ENCODE measurements at regions not wholly inside any gene's neighbourhood (a gene's known extent, or its start where the extent isn't known, plus 50 kb on each side); places are given as distances from the start of the nearest gene placed in this dataset.

DNA sequence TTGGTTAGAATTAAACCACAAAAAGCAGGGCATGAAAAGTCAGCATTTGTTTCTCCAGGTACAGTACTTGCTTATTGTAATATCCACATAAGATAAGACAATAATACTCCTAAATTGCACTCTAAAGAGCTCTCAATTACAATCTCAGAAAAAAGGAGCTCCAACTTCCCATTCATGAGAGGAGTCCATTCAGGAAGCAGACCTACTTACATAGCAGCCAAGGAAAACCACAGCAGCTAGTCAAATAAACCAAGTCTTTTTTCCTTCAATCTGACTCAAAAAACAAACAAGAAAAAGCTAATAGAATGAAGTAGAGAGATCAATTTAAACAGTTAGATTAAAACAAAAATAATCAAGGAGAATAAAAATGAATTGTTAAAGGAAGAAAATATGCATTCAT lies 885.2 kb upstream of the SLITRK6 start:
- no peak for DNase-seq (ENCODE audit: insufficient read length)
- no peak for FAIRE-seq
- TF ChIP-seq POLR2A (IDR thresholded peaks at IDR 0.05; ENCODE audit: low read depth, low read length) (no peak), TAF1 (IDR thresholded peaks at IDR 0.05; ENCODE audit: borderline replicate concordance, low read depth, low read length) (no peak), POLR2AphosphoS5 (IDR thresholded peaks at IDR 0.05; ENCODE audit: low read depth, low read length) (no peak)

DNA sequence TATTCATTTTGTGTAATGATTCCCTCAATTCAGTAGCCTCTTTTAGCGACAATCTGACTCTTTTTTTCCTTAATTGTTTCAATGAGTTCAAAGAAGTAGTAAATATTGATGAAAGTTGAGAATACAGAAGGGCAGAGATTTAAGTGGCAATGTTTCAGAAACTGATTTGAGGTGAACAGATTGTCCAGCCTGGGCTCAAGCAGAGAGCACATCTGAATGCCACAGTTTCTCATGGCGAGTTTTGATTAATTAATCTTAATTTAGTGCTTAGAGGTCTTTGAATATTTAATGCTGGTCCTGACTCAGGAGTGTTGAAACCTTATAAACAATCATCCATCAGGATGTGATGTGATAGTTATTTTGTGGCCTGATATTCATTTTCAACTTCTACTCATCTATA lies 890.7 kb upstream of the SLITRK6 start:
- TF ChIP-seq TAF1 (IDR thresholded peaks at IDR 0.05; ENCODE audit: borderline replicate concordance, low read depth, low read length) (no peak), POLR2AphosphoS5 (IDR thresholded peaks at IDR 0.05; ENCODE audit: low read depth, low read length) (no peak), POLR2A (IDR thresholded peaks at IDR 0.05; ENCODE audit: low read depth, low read length) (no peak)
- FAIRE-seq (no peak), DNase-seq (ENCODE audit: insufficient read length) (no peak)

DNA sequence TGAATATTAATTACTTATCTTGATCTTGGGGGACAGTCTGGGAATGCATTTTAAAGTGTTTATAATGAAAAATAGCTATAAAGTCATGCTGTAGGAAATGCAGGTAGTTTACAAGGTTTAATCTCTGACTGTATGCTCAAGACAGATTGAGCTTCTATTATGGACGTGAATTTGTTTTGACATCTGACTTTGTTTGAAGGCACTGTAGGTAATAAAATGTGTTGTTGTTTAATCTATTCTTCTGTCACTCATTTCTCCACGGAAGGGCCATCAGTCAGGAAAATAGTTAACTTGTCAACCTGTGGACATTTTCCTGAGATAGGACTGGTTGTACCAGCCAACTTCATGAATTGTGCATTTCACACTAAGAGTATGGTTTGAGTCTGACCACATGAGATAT lies 893.1 kb upstream of the SLITRK6 start:
- DNase-seq (ENCODE audit: insufficient read length) (no peak), FAIRE-seq (no peak)
- no peak for TF ChIP-seq POLR2AphosphoS5 (IDR thresholded peaks at IDR 0.05; ENCODE audit: low read depth, low read length)
- TF ChIP-seq TAF1 (IDR thresholded peaks at IDR 0.05; ENCODE audit: borderline replicate concordance, low read depth, low read length) = no peak
- no peak for TF ChIP-seq POLR2A (IDR thresholded peaks at IDR 0.05; ENCODE audit: low read depth, low read length)

DNA sequence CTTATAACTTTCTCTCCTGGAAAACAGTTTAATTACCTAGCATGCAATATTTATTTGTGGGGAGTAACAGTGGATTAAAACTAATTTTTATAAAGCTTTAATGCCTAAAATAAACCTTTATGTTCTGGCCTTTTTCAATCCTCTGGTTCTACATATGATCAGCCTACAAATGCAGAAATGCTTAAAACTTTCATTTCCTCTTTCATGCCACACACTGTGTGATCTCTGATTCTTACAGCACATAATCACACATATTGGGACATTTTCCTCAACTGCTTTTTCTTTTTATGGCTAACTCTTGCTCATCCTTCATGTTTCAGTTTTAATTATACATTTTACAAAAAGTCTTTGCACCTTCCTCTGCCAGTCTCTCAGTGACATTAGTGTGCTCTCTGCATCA lies 910.8 kb upstream of the SLITRK6 start:
- TF ChIP-seq TAF1 (IDR thresholded peaks at IDR 0.05; ENCODE audit: borderline replicate concordance, low read depth, low read length) (no peak), POLR2A (IDR thresholded peaks at IDR 0.05; ENCODE audit: low read depth, low read length) (no peak), POLR2AphosphoS5 (IDR thresholded peaks at IDR 0.05; ENCODE audit: low read depth, low read length) (no peak)
- DNase-seq (ENCODE audit: insufficient read length) (no peak), FAIRE-seq (no peak)

DNA sequence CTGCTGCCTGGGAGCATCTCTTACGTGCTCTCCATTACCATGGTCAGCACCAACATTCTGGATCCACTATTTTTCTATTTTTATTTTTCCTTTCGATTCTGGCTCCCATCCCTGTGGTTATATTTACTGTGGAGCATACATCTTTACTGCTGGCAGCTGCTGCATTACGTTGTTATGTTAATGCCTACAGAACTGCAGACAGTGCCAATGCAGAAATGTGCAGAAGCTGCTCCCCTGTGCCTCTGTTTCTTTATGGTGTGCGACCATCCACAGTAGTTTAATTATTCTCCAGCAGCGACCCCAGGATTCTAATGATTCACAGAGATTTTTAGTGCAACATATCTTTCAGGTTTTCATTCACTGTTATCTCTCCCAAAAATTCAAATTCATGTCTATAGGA lies 911.7 kb upstream of the SLITRK6 start:
- no peak for TF ChIP-seq TAF1 (IDR thresholded peaks at IDR 0.05; ENCODE audit: borderline replicate concordance, low read depth, low read length)
- no peak for TF ChIP-seq POLR2AphosphoS5 (IDR thresholded peaks at IDR 0.05; ENCODE audit: low read depth, low read length)
- TF ChIP-seq POLR2A (IDR thresholded peaks at IDR 0.05; ENCODE audit: low read depth, low read length) = no peak
- DNase-seq (ENCODE audit: insufficient read length) = no peak
- no peak for FAIRE-seq

DNA sequence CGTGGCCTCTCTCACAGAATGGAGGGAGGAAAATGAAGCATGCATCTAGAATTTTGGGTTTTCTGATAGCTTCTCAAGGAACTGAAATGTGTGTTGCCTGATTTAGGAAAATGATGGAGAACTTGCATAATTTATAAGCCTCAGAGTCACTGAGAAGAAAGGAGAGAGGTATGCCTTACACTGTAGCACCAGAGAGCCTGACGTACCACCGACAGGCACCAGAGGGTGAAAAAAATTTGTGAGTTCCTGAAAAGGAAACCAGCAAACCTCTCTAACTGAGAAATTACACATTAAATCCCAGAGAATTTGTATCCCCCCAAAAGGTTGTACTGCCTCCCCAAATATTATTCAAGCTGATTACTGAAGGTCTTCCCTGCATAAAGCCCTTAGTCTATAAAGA lies 915.3 kb upstream of the SLITRK6 start:
- TF ChIP-seq POLR2AphosphoS5 (IDR thresholded peaks at IDR 0.05; ENCODE audit: low read depth, low read length) = no peak
- no peak for FAIRE-seq
- no peak for DNase-seq (ENCODE audit: insufficient read length)

DNA sequence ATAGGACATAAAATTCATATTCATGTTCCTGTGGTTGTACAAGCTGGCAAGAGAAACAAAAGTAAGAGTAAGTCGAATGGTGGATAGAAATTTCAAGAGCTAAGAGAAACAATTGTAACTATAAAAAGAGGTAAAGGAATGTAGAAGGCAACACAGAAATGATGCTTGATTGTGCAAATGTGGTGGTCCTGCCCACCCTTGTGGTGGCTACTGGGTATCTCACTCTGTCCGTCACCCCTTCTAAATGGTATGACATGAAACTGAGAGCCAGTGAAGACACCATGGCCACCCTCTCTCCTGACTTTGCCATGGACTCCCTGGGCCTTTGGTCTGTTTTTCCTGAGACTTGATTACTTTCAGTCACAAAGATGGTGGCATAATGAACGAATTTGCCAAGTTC lies 925.9 kb upstream of the SLITRK6 start:
- DNase-seq (ENCODE audit: insufficient read length) = no peak
- FAIRE-seq = no peak
- TF ChIP-seq POLR2AphosphoS5 (IDR thresholded peaks at IDR 0.05; ENCODE audit: low read depth, low read length) = no peak
- TF ChIP-seq POLR2A (IDR thresholded peaks at IDR 0.05; ENCODE audit: low read depth, low read length) = no peak
- no peak for TF ChIP-seq TAF1 (IDR thresholded peaks at IDR 0.05; ENCODE audit: borderline replicate concordance, low read depth, low read length)

DNA sequence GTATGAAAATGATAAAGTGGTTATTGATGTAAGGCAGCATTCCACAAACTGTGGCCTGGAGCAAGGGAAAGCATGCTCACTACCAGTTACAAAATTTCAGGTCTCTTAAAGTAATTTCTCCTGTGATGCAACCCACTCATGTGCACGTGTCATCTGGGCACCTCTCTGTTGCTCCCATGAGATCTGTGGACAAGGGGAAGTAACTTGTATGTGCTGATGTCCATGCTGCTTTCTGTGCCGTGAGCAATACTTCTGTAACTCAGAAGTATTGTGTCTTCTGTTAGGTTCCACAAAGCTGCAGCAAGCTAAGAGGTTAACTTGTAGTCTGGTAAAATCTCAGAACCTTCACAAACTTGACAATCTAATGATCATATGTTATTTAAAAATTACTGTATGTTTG lies 930.0 kb upstream of the SLITRK6 start:
- no peak for TF ChIP-seq POLR2AphosphoS5 (IDR thresholded peaks at IDR 0.05; ENCODE audit: low read depth, low read length)
- no peak for TF ChIP-seq TAF1 (IDR thresholded peaks at IDR 0.05; ENCODE audit: borderline replicate concordance, low read depth, low read length)
- DNase-seq (ENCODE audit: insufficient read length) (no peak), FAIRE-seq (no peak)

DNA sequence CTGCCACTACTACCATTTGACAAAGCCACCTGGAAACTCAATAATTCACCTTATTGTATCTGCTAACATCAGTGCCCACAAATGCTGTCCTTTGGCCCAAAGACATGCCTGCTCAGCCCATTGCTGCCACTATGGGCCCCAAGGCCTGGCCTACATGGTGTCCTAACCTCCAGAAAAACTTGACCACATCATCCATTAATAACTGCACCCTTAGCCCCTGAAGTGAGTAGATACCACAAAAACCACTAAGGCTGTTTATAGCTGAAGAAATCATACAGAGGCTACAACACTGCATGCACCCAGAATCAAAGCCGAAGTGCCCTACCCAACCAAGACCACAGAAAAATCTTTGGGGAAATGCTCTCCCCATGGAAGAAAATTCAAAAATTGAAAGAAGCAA lies 932.8 kb upstream of the SLITRK6 start:
- DNase-seq (ENCODE audit: insufficient read length) (no peak), FAIRE-seq (no peak)
- no peak for TF ChIP-seq TAF1 (IDR thresholded peaks at IDR 0.05; ENCODE audit: borderline replicate concordance, low read depth, low read length)
- no peak for TF ChIP-seq POLR2A (IDR thresholded peaks at IDR 0.05; ENCODE audit: low read depth, low read length)
- no peak for TF ChIP-seq POLR2AphosphoS5 (IDR thresholded peaks at IDR 0.05; ENCODE audit: low read depth, low read length)

DNA sequence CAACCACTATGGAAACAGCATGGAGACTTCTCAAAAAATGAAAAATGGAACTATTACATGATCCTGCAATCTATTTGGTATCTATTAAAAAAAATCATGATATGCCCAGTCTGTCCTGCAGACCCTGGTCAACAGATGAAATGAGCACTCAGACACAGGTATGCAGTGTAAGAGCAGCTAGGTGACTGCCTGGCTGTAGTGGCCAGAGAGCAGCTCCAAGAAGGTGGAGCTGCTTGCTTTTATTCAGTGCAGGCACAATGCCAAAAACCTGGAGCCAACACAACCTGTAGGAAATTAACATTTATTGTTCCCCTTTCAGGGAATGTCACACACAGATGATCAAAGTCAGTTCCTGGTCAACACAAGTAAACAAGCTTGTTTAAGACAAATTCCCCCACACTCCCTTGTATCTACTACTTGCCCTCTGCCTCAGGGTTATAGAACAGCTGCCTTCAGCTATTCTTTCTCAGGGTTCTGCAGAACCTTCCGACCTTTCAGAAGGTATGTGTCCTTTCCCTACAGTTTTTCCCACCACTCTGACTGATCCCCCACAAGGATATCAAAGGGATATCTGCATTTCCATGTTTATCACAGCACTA lies 933.7 kb upstream of the SLITRK5 start:
- FAIRE-seq (no peak), DNase-seq (ENCODE audit: insufficient read length) (no peak)
- no peak for TF ChIP-seq POLR2A (IDR thresholded peaks at IDR 0.05; ENCODE audit: low read depth, low read length)
- no peak for TF ChIP-seq TAF1 (IDR thresholded peaks at IDR 0.05; ENCODE audit: borderline replicate concordance, low read depth, low read length)
- no peak for TF ChIP-seq POLR2AphosphoS5 (IDR thresholded peaks at IDR 0.05; ENCODE audit: low read depth, low read length)

DNA sequence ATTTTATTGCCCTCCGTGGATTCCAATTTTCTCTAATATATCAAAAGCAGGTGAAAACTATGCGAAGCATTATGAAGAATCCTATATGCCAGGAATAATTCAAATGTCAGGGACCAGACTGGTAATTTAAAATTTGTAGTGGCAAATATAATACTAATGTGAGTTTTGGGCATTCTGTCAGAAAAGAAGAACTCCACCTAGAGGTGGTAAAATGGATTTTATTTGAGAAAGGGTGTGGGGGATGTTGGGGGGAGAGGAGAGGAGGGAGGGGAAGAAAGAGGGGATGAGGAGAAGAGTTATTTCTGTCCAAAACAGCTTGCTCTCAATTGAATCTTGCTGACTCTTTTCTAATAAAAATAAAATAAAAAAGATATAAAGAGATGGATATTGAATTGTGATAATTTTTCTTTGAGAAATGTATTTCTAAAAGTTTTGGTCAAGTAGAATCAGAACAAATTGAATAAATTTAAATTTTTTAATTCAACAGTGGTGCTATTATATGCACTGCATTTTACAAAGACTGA lies 929.3 kb upstream of the SLITRK5 start:
- FAIRE-seq = no peak

DNA sequence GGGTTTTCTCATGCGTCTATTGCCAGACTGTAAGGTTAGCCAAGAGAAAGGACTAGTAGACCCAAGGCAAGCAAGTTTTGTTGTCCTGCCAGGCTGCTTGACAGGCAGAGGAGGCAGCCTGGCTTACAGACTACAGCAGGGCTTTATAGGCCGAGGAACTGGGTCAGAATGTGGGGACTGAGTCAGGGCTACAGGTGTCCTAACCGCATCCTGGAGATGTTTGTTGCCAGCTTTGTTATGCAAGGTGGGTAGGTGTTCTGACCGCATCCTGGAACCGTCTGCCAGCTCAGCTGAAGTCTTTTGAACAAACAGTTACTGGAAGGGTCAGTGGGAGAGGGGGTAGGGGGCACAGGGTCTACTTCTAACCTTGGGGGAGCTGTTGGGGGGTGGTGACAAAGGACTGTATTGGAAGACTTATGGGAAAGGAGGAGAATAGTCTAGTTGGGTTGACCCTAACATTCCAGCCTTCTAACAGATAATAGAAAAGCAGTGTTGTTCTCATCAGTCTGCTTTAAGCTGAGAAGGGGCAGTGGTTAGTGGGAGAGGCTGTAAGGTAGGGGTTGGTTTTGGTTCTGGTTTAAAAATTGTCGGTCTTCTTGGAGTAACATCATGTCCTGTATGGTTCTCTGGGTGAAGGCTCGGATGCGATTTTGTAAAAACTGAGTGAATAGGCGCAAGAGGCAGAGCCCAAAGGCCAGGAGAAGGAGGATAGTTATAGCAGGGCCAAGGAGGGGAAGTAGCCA lies 913.8 kb upstream of the SLITRK5 start:
- peak; percentile 9 for FAIRE-seq
- TF ChIP-seq POLR2AphosphoS5 (IDR thresholded peaks at IDR 0.05; ENCODE audit: low read depth, low read length) = no peak
- DNase-seq (ENCODE audit: insufficient read length) = no peak

More for the DNA sequence above, 929.3 kb upstream of the SLITRK5 start:
- TF ChIP-seq POLR2AphosphoS5 (IDR thresholded peaks at IDR 0.05; ENCODE audit: low read depth, low read length) = no peak
- TF ChIP-seq TAF1 (IDR thresholded peaks at IDR 0.05; ENCODE audit: borderline replicate concordance, low read depth, low read length) = no peak
- no peak for TF ChIP-seq POLR2A (IDR thresholded peaks at IDR 0.05; ENCODE audit: low read depth, low read length)
- no peak for DNase-seq (ENCODE audit: insufficient read length)
